AG04450 (cell line): ENCODE measurements at regions not wholly inside any gene's neighbourhood (a gene's known extent, or its start where the extent isn't known, plus 50 kb on each side); places are given as distances from the start of the nearest gene placed in this dataset.

Experiments used
- CTCF ChIA-PET: fragments of 300-600, 350-600 bp; formaldehyde crosslinking; extraction: SDS; loops from one replicate; lab custom pipeline; 2022; ENCODE audit warnings: antibody characterized with exemption, inconsistent platforms; lab: Charles Lee
- POLR2A ChIA-PET: fragments of 350-600 bp; formaldehyde crosslinking; extraction: SDS; loops from one replicate; lab custom pipeline; 2021; ENCODE audit warnings: antibody characterized with exemption, inconsistent platforms; lab: Yijun Ruan, JAX
- DNase-seq: peaks from one replicate; pipeline ENCODE4 v3.0.0-alpha.2; 2011; ENCODE audit warnings: low read depth, low spot score
- H3K27ac ChIP-seq: one replicate; pipeline ENCODE4 v1.5.1; 2012; ENCODE audit warnings: low read depth, low read length, control low read depth
- H3K27me3 ChIP-seq: one replicate; pipeline ENCODE4 v1.6.0; 2012; ENCODE audit warnings: low read length; ENCODE audit not compliant: control insufficient read depth, insufficient read depth
- H3K4me3 ChIP-seq: 2 replicates; pipeline ENCODE4 v1.5.1; 2011; ENCODE audit warnings: mild to moderate bottlenecking, low read depth, low read length, control low read depth
- H3K9me3 ChIP-seq: 2 replicates; pipeline ENCODE4 v1.5.1; 2012; ENCODE audit warnings: low read length; ENCODE audit not compliant: control insufficient read depth, insufficient read depth
- TF ChIP-seq, protein P1 (sequence below): IDR thresholded peaks from 2 replicates; pipeline ENCODE4 v1.5.1; 2011; ENCODE audit warnings: low read depth, low read length, control low read depth, inconsistent platforms

GRCh38 chr2:106638580-106638979, 151.4 kb downstream of the CD8B2 start:
- H3K9me3 ChIP-seq, result no peaks in the 10 kb centered on the region
- TF ChIP-seq, protein P1, sequence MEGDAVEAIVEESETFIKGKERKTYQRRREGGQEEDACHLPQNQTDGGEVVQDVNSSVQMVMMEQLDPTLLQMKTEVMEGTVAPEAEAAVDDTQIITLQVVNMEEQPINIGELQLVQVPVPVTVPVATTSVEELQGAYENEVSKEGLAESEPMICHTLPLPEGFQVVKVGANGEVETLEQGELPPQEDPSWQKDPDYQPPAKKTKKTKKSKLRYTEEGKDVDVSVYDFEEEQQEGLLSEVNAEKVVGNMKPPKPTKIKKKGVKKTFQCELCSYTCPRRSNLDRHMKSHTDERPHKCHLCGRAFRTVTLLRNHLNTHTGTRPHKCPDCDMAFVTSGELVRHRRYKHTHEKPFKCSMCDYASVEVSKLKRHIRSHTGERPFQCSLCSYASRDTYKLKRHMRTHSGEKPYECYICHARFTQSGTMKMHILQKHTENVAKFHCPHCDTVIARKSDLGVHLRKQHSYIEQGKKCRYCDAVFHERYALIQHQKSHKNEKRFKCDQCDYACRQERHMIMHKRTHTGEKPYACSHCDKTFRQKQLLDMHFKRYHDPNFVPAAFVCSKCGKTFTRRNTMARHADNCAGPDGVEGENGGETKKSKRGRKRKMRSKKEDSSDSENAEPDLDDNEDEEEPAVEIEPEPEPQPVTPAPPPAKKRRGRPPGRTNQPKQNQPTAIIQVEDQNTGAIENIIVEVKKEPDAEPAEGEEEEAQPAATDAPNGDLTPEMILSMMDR, result no peak
- no peak for DNase-seq
- no peak overlapping the region for H3K4me3 ChIP-seq
- ChIA-PET POLR2A (no interaction called here), CTCF (interaction anchor here (0.6 to 4.1 kb wide), 4 partner anchors 56 to 1533 kb away, joined by 3 to 19 read pairs (median 4); no protein-coding TSS in a partner anchor)
- H3K27me3 ChIP-seq, result no peaks in the 10 kb centered on the region
- no peak overlapping the region for H3K27ac ChIP-seq

- DNase-seq, result no peak
- H3K27ac ChIP-seq, result no peak overlapping the region
- H3K9me3 ChIP-seq, result no peaks in the 10 kb centered on the region
- H3K4me3 ChIP-seq, result no peak overlapping the region
- ChIA-PET CTCF (no interaction called here), POLR2A (no interaction called here)
- TF ChIP-seq, protein P1, result no peak
- no peaks in the 10 kb centered on the region for H3K27me3 ChIP-seq
These were observed 155.5 kb downstream of the CD8B2 start for GRCh38 chr2:106642679-106643078.

GRCh38 chr2:106644623-106645022, 157.5 kb downstream of the CD8B2 start:
- H3K27me3 ChIP-seq, result no peaks in the 10 kb centered on the region
- POLR2A ChIA-PET, result no interaction called here
- no peak for DNase-seq
- H3K4me3 ChIP-seq, result no peak overlapping the region
- no peaks in the 10 kb centered on the region for H3K9me3 ChIP-seq
- CTCF ChIA-PET, result no interaction called here
- H3K27ac ChIP-seq, result no peak overlapping the region
- TF ChIP-seq, protein P1, result no peak

- Histone ChIP-seq H3K4me3 (no peak overlapping the region), H3K9me3 (no peaks in the 10 kb centered on the region), H3K27ac (no peak overlapping the region), H3K27me3 (no peaks in the 10 kb centered on the region)
- CTCF ChIA-PET, result no interaction called here
- DNase-seq, result no peak
- TF ChIP-seq, protein P1, result no peak
- POLR2A ChIA-PET, result no interaction called here
These were observed 159.4 kb downstream of the CD8B2 start for GRCh38 chr2:106646605-106647004.

DNA sequence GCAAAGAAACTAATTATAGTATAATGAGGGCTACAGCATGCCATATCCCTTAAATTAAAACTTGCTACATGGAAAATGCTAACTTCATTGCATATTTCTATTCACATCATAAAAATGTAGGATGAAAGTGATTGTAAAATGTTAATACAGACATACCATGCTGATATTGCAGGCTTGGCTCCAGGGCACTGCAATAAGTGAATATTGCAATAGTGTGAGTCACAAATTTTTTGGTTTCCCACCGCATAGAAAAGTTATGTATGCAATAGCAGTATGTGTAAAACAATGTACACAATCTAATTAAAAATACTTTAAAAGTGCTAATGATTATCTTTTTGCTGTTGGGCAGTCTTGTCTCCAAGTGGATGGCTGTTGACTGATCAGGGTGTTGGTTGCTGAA, 162.1 kb downstream of the CD8B2 start:
- POLR2A ChIA-PET, result no interaction called here

More for the DNA sequence above, 162.1 kb downstream of the CD8B2 start:
- H3K9me3 ChIP-seq, result no peaks in the 10 kb centered on the region
- TF ChIP-seq, protein P1, result no peak
- no peak for DNase-seq
- CTCF ChIA-PET, result no interaction called here
- H3K4me3 ChIP-seq, result no peak overlapping the region
- H3K27ac ChIP-seq, result no peak overlapping the region
- no peaks in the 10 kb centered on the region for H3K27me3 ChIP-seq
